Bronchial epithelial cell (primary cell): ENCODE measurements at regions not wholly inside any gene's neighbourhood (a gene's known extent, or its start where the extent isn't known, plus 50 kb on each side); places are given as distances from the start of the nearest gene placed in this dataset.

Source experiments
- DNase-seq: peaks from one replicate; pipeline ENCODE4 v3.0.0-alpha.2; 2010; ENCODE audit warnings: low read depth
- FAIRE-seq: peaks from 2 replicates; lab custom pipeline; 2011; peaks lifted over from hg19 to GRCh38; lab: Jason Lieb, UNC
- H3K27me3 ChIP-seq: 2 replicates; pipeline ENCODE4 v1.5.1; 2011; ENCODE audit warnings: low read length; ENCODE audit not compliant: control insufficient read depth, insufficient read depth
- H3K36me3 ChIP-seq: 2 replicates; pipeline ENCODE4 v1.5.1; 2011; ENCODE audit warnings: low read length; ENCODE audit not compliant: control insufficient read depth, insufficient read depth
- H3K4me3 ChIP-seq: 2 replicates; pipeline ENCODE4 v1.5.1; 2011; ENCODE audit warnings: mild to moderate bottlenecking, low read depth, low read length, control low read depth
- CTCF ChIP-seq: IDR thresholded peaks from 2 replicates; pipeline ENCODE4 v1.5.1; 2011; ENCODE audit warnings: mild to moderate bottlenecking, moderate library complexity, low read length, control low read depth, inconsistent platforms; ENCODE audit not compliant: insufficient read depth, severe bottlenecking

- H3K4me3 ChIP-seq = no peak overlapping the region
- H3K27me3 ChIP-seq = no peaks in the 10 kb centered on the region
- DNase-seq (no peak), FAIRE-seq (no peak)
- TF ChIP-seq CTCF = no peak
- H3K36me3 ChIP-seq = no peaks in the 10 kb centered on the region
These were observed 126.4 kb downstream of the MAIP1 start for GRCh38 chr2:200081811-200082210.

- no peaks in the 10 kb centered on the region for H3K27me3 ChIP-seq
- DNase-seq (no peak), FAIRE-seq (no peak)
- no peaks in the 10 kb centered on the region for H3K36me3 ChIP-seq
- no peak for TF ChIP-seq CTCF
- no peak overlapping the region for H3K4me3 ChIP-seq
These were observed 128.7 kb downstream of the MAIP1 start for GRCh38 chr2:200084036-200084435.

DNA sequence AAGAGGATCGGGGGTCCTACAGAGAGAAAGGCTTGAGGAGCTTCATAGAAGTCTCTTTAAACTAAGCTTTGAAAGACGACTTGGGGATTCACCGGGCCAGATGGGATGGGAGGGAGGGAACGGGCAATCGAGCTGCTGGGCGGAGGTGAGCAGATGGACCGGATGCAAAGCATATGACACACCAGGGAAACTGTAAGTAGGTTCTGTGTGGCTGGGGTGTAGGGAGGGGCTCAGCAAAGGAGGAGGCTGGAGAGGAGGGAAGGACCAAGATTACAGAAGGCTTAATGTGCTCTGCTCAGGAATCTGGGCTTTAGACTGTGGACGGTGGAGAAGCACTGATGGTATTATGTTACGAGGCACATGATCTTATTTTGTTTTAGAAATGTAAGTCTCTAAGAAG lies 131.5 kb downstream of the MAIP1 start:
- no peak for TF ChIP-seq CTCF
- Histone ChIP-seq H3K27me3 (no peaks in the 10 kb centered on the region), H3K4me3 (no peak overlapping the region), H3K36me3 (no peaks in the 10 kb centered on the region)
- DNase-seq (no peak), FAIRE-seq (no peak)

DNA sequence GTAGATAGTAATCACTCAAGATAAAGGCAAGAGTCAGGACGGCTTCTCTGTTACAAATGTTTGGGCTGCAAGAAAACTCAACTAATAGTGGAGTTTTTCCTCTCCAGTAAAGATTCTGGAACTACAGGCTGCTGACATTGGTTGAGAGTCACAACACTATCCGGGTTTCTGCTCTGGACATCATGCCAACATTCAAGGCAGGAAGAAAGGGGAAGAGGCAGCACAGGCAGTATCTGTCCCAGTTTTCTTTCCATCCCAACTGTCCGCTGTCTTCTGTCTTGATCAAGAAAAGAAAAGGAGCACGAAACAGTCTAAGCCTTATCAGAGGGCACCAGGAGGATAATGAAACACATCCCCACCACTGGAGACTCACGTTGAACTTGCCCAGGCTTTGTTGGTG lies 132.1 kb downstream of the MAIP1 start:
- DNase-seq (no peak), FAIRE-seq (no peak)
- no peak for TF ChIP-seq CTCF
- H3K36me3 ChIP-seq = no peaks in the 10 kb centered on the region
- no peaks in the 10 kb centered on the region for H3K27me3 ChIP-seq
- H3K4me3 ChIP-seq = no peak overlapping the region

- Histone ChIP-seq H3K36me3 (no peaks in the 10 kb centered on the region), H3K27me3 (no peaks in the 10 kb centered on the region), H3K4me3 (no peak overlapping the region)
- no peak for FAIRE-seq
- no peak for DNase-seq
- TF ChIP-seq CTCF = no peak
These were observed 133.8 kb downstream of the MAIP1 start for GRCh38 chr2:200089040-200089755.

GRCh38 chr2:200089756-200090109 lies 134.4 kb downstream of the MAIP1 start:
- TF ChIP-seq CTCF = no peak
- FAIRE-seq (no peak), DNase-seq (no peak)
- H3K4me3 ChIP-seq = no peak overlapping the region
- no peaks in the 10 kb centered on the region for H3K27me3 ChIP-seq
- H3K36me3 ChIP-seq = no peaks in the 10 kb centered on the region
